Right lobe of liver (tissue), 4 donors: ENCODE measurements at regions not wholly inside any gene's neighbourhood (a gene's known extent, or its start where the extent isn't known, plus 50 kb on each side); places are given as distances from the start of the nearest gene placed in this dataset.

Source experiments
- CTCF ChIP-seq, 4 donors: fragments of 200-600 bp in 3 of 4; fragments of 450-650 bp in 1 of 4; IDR thresholded peaks; one replicate each; pipeline versions ENCODE4 v1.5.1 to v1.8.0; 2016 to 2022; ENCODE audit warnings: antibody characterized with exemption in 4 of 4, mild to moderate bottlenecking in 2 of 4
- POLR2A ChIP-seq: fragments of 450-650 bp; IDR thresholded peaks from one replicate; pipeline ENCODE4 v1.6.1; 2017; ENCODE audit warnings: antibody characterized with exemption, mild to moderate bottlenecking
- donor health status: DM: no; HTN: no; CAD: no.
- donor health status: DM: no; HTN: no; CAD: no.
- donor health status: DM: no; HTN: yes; CAD: no.

- TF ChIP-seq CTCF (IDR thresholded peaks at IDR 0.05) (no peak), POLR2A (no peak)
These were observed 85.2 kb upstream of the ALDH1A1 start for GRCh38 chr9:73038089-73038509.
